Fibroblast of villous mesenchyme (primary cell): ENCODE measurements at regions not wholly inside any gene's neighbourhood (a gene's known extent, or its start where the extent isn't known, plus 50 kb on each side); places are given as distances from the start of the nearest gene placed in this dataset.
A peak's percentile ranks its signal among the peaks of the same experiment; 100 is the strongest.

Experiments
- DNase-seq: peaks from one replicate; pipeline ENCODE4 v3.0.0-alpha.2; 2010; ENCODE audit warnings: low read depth
- H3K4me3 ChIP-seq: 2 replicates; pipeline ENCODE4 v1.5.1; 2011; ENCODE audit warnings: low read depth, mild to moderate bottlenecking, low read length
- TF ChIP-seq, protein P1 (sequence below): IDR thresholded peaks from 2 replicates; pipeline ENCODE4 v1.5.1; 2012; ENCODE audit warnings: low read depth, mild to moderate bottlenecking, low read length; ENCODE audit not compliant: insufficient read depth

DNA sequence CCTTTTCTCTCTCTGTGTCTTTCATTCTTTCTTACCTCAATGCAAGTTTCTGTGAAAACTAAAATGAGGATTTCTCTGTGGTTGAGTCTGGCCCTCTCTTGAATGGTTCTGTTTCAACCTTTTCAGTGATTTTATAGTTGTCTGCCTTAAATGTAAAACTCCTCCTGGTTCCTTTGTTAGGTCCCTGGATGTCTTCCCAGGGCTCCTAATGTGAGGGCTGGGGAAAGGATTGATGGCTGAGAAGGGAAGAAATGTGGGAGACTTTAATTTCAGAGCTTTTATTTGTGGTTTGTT lies 90.6 kb upstream of the GRM7 start:
- no peak for DNase-seq
- TF ChIP-seq, protein P1, sequence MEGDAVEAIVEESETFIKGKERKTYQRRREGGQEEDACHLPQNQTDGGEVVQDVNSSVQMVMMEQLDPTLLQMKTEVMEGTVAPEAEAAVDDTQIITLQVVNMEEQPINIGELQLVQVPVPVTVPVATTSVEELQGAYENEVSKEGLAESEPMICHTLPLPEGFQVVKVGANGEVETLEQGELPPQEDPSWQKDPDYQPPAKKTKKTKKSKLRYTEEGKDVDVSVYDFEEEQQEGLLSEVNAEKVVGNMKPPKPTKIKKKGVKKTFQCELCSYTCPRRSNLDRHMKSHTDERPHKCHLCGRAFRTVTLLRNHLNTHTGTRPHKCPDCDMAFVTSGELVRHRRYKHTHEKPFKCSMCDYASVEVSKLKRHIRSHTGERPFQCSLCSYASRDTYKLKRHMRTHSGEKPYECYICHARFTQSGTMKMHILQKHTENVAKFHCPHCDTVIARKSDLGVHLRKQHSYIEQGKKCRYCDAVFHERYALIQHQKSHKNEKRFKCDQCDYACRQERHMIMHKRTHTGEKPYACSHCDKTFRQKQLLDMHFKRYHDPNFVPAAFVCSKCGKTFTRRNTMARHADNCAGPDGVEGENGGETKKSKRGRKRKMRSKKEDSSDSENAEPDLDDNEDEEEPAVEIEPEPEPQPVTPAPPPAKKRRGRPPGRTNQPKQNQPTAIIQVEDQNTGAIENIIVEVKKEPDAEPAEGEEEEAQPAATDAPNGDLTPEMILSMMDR: no peak
- no peak overlapping the region for H3K4me3 ChIP-seq

DNA sequence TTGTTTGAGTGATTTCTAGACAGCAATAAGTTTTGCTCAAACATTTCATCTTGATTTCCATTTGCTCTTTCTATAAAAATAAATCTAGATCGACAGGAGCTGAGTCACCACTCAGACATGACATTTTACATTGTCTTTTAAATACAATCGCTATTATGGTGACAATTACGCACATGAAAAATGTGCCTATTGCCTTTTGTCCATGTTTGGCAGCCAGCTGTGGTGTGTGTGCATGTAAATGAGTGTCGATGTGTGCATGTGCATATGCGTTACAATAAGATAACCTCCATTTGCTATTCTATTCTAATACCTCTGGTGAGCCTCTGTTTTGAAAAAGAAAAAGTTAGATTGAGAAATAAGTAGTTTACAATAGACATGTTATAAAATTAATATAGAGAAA lies 89.7 kb upstream of the GRM7 start:
- H3K4me3 ChIP-seq: no peak overlapping the region
- DNase-seq: no peak
- TF ChIP-seq, protein P1: no peak

GRCh38 chr3:6779140-6779539 lies 81.8 kb upstream of the GRM7 start:
- TF ChIP-seq, protein P1: no peak
- no peak overlapping the region for H3K4me3 ChIP-seq
- DNase-seq: no peak

- DNase-seq: no peak
- no peak overlapping the region for H3K4me3 ChIP-seq
- TF ChIP-seq, protein P1: no peak
Observed at GRCh38 chr3:6781092-6781491, 79.8 kb upstream of the GRM7 start.

GRCh38 chr3:6785726-6786125 lies 75.2 kb upstream of the GRM7 start:
- TF ChIP-seq, protein P1: no peak
- no peak overlapping the region for H3K4me3 ChIP-seq
- DNase-seq: no peak

DNA sequence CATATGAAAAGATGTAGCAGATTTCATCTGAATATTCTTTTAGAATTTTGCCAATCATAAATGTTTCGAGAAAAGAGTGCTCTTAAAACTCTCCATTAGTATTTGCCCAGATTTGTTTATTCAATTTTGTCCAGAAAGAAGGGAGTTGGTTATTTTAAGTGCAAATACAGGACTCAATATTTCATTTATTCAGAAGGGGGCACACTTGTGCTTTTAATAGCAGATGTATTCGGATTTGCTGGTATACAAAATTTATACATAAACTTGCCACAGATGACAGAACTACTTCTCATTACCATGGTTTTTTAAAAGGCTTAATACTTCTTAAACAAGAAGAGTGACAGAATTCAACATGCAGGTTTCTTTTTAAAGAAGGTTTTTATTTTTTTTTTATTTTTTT lies 69.8 kb upstream of the GRM7 start:
- TF ChIP-seq, protein P1: no peak

DNA sequence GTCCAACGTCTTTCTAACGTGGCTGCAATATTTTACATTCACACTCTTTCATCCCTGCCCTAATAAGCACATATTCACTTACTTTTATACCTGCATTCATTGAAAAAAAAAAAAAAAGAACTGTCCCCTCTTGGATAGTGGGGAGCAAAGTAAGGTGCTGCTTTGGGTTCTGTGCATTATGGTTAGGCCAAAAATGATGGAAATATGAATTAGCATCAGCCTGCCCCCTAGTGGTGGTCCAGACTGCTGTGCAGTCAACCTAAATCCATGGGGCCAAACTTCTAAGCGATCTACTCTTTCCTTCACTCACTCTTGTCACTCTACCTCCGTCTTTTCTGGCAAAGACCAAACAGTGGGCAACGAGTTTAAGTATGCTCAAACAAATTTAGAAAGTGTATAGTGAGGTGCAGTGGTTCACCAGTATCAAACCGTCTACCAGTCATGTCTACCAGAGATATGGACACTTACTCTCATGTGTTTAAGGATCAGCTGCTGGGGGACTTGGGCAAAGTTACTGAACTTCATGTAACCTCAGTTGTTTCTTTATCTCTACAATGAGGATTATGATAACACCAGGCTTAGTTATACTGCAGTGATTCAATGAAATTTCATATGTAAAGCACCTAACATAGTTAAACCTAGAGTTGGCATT lies 61.5 kb upstream of the GRM7 start:
- TF ChIP-seq, protein P1: peak; percentile 49
- peak; percentile 9 for DNase-seq

More for the DNA sequence above, 69.8 kb upstream of the GRM7 start:
- DNase-seq: no peak
- H3K4me3 ChIP-seq: no peak overlapping the region

More for the DNA sequence above, 61.5 kb upstream of the GRM7 start:
- no peak overlapping the region for H3K4me3 ChIP-seq
